HepG2 (cell line): ENCODE measurements at regions not wholly inside any gene's neighbourhood (a gene's known extent, or its start where the extent isn't known, plus 50 kb on each side); places are given as distances from the start of the nearest gene placed in this dataset.

Experiments used
- FOXM1 ChIP-seq: sonication (generic); formaldehyde crosslinking; IDR thresholded peaks from 2 replicates; pipeline ENCODE4 v1.5.0; 2020; ENCODE audit warnings: missing genetic modification reagents
- GTF2F1 ChIP-seq: fragments of 150-350 bp; IDR thresholded peaks from 2 replicates; pipeline ENCODE4 v1.6.1; 2014; ENCODE audit warnings: low read length
- JUND ChIP-seq: sonication (generic); formaldehyde crosslinking; IDR thresholded peaks from 2 replicates; pipeline ENCODE4 v1.8.0; 2022; ENCODE audit warnings: mild to moderate bottlenecking, missing genetic modification reagents
- MIXL1 ChIP-seq: IDR thresholded peaks from 2 replicates; pipeline ENCODE4 v1.6.1; 2016
- SPEN ChIP-seq: sonication (generic); formaldehyde crosslinking; IDR thresholded peaks from 2 replicates; pipeline ENCODE4 v1.5.1; 2020; ENCODE audit warnings: low read depth, mild to moderate bottlenecking, missing genetic modification reagents
- TOPORS ChIP-seq: sonication (generic); formaldehyde crosslinking; IDR thresholded peaks from 2 replicates; pipeline ENCODE4 v1.8.0; 2023; ENCODE audit warnings: mild to moderate bottlenecking, missing genetic modification reagents
- ZBTB20 ChIP-seq: sonication (generic); formaldehyde crosslinking; IDR thresholded peaks from 2 replicates; pipeline ENCODE4 v1.8.1; 2023; ENCODE audit warnings: missing genetic modification reagents, low read depth, mild to moderate bottlenecking, borderline replicate concordance
- ZBTB8A ChIP-seq: sonication (generic); formaldehyde crosslinking; IDR thresholded peaks from 2 replicates; pipeline ENCODE4 v1.4.0; 2020; ENCODE audit warnings: mild to moderate bottlenecking, low read depth, missing genetic modification reagents, borderline replicate concordance
- ZC3H4 ChIP-seq: sonication (generic); formaldehyde crosslinking; IDR thresholded peaks from 2 replicates; pipeline ENCODE4 v1.4.0; 2020; ENCODE audit warnings: missing genetic modification reagents, borderline replicate concordance
- ZNF740 ChIP-seq: sonication (generic); formaldehyde crosslinking; IDR thresholded peaks from 2 replicates; pipeline ENCODE4 v1.4.0; 2020; ENCODE audit warnings: missing genetic modification reagents
- TF ChIP-seq, protein P1 (sequence below): sonication (generic); formaldehyde crosslinking; IDR thresholded peaks from 2 replicates; pipeline ENCODE4 v1.5.0; 2020; ENCODE audit warnings: missing genetic modification reagents

DNA sequence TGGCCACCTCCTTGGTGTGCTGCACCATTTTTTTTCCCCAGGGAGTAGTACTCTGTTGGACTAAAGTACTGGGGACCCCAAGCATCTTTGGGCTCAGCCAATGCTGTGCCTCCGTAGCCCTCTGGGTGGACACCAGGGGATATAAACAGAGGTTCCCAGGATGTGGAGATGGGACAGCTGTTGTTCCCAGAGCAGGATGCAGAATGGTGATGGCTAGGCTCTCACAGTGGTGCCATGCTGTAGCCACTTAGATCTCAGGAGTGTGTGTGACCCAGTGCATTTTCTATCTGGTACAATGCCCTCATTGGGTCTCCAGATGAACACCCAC is 50.9 kb upstream of the SCIN start:
- no peak for TF ChIP-seq JUND (CRISPR knock-in tag)
- TF ChIP-seq, protein P1, sequence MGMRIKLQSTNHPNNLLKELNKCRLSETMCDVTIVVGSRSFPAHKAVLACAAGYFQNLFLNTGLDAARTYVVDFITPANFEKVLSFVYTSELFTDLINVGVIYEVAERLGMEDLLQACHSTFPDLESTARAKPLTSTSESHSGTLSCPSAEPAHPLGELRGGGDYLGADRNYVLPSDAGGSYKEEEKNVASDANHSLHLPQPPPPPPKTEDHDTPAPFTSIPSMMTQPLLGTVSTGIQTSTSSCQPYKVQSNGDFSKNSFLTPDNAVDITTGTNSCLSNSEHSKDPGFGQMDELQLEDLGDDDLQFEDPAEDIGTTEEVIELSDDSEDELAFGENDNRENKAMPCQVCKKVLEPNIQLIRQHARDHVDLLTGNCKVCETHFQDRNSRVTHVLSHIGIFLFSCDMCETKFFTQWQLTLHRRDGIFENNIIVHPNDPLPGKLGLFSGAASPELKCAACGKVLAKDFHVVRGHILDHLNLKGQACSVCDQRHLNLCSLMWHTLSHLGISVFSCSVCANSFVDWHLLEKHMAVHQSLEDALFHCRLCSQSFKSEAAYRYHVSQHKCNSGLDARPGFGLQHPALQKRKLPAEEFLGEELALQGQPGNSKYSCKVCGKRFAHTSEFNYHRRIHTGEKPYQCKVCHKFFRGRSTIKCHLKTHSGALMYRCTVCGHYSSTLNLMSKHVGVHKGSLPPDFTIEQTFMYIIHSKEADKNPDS (CRISPR knock-in tag): no peak
- TF ChIP-seq ZBTB20 (CRISPR knock-in tag): no peak
- TF ChIP-seq ZC3H4 (CRISPR knock-in tag): no peak
- no peak for TF ChIP-seq FOXM1 (CRISPR knock-in tag)
- no peak for TF ChIP-seq MIXL1 (CRISPR knock-in tag)
- TF ChIP-seq ZBTB8A (CRISPR knock-in tag): no peak
- TF ChIP-seq ZNF740 (CRISPR knock-in tag): no peak
- no peak for TF ChIP-seq SPEN (CRISPR knock-in tag)
- no peak for TF ChIP-seq TOPORS (CRISPR knock-in tag)
- no peak for TF ChIP-seq GTF2F1
